ENCODE measurements at regions not wholly inside any gene's neighbourhood (a gene's known extent, or its start where the extent isn't known, plus 50 kb on each side); places are given as distances from the start of the nearest gene placed in this dataset.

DNA sequence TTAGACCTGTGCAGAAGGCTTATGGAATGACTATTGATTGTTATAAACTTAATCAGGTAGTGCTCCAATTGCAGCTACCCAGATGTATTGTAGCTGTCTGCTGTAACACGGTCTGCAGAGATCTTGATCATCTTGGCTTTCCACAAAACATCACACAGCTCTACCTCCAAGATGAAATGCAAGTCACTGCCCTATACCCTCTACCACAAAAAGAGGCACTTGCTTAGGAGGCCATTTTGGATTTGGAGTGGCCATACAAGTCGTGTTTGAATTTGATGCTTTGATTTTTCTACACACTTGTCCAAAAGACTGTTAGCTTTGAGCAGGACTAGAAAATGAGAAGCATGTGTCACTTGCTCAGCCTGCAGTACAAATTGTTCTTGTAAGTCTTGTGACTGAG is 377.2 kb downstream of the TNS3 start:
- TF ChIP-seq, protein P1, sequence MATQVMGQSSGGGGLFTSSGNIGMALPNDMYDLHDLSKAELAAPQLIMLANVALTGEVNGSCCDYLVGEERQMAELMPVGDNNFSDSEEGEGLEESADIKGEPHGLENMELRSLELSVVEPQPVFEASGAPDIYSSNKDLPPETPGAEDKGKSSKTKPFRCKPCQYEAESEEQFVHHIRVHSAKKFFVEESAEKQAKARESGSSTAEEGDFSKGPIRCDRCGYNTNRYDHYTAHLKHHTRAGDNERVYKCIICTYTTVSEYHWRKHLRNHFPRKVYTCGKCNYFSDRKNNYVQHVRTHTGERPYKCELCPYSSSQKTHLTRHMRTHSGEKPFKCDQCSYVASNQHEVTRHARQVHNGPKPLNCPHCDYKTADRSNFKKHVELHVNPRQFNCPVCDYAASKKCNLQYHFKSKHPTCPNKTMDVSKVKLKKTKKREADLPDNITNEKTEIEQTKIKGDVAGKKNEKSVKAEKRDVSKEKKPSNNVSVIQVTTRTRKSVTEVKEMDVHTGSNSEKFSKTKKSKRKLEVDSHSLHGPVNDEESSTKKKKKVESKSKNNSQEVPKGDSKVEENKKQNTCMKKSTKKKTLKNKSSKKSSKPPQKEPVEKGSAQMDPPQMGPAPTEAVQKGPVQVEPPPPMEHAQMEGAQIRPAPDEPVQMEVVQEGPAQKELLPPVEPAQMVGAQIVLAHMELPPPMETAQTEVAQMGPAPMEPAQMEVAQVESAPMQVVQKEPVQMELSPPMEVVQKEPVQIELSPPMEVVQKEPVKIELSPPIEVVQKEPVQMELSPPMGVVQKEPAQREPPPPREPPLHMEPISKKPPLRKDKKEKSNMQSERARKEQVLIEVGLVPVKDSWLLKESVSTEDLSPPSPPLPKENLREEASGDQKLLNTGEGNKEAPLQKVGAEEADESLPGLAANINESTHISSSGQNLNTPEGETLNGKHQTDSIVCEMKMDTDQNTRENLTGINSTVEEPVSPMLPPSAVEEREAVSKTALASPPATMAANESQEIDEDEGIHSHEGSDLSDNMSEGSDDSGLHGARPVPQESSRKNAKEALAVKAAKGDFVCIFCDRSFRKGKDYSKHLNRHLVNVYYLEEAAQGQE (IDR thresholded peaks at IDR 0.05; ENCODE audit: insufficient read depth in 1 of 2, low read depth in 2 of 2, low read length in 2 of 2): no peak
- no peak for TF ChIP-seq TAF1 (IDR thresholded peaks at IDR 0.05; ENCODE audit: borderline replicate concordance, insufficient read depth, low read length)
- no peak for TF ChIP-seq POLR2AphosphoS5 (IDR thresholded peaks at IDR 0.05; ENCODE audit: low read depth, low read length)
- no peak for TF ChIP-seq FOXP2 (optimal IDR thresholded peaks at IDR 0.05; ENCODE audit: borderline replicate concordance, extremely low read depth, extremely low read length, insufficient read depth)
- TF ChIP-seq SIN3A (IDR thresholded peaks at IDR 0.05; ENCODE audit: borderline replicate concordance, insufficient read depth, low read length): no peak

DNA sequence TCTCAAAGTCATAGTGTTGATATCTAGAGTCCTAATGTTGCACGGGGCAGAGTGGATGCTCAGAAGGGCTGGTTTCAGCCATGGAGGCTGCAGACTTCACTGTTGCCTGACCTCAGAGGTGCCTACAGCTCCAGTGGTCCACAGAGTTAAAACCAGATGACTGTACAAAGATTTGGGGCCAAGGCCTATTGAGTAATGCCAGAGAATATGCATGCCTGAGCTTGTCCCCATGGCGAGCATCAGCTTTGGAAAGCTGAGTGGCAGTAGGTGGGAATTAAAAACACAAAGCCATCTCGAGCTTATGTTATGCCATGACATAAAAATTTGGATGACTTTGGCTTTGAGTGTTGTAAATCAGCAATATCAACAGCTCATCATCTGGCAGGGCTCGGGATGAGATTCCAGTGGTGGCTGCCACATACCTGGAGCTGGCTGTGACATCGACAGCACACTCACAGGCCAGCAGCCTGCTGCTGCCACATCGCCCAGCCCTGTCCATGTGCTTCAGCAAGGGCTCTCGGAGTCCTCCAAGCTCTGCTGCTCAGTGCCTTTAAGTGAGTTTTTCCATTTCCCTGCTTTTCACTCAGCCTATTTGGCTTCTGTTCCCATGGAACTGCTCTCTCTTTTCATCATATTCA is 379.6 kb downstream of the TNS3 start:
- no peak for TF ChIP-seq SIN3A (IDR thresholded peaks at IDR 0.05; ENCODE audit: borderline replicate concordance, insufficient read depth, low read length)
- TF ChIP-seq TAF1 (IDR thresholded peaks at IDR 0.05; ENCODE audit: borderline replicate concordance, insufficient read depth, low read length): no peak
- TF ChIP-seq, protein P1 (IDR thresholded peaks at IDR 0.05; ENCODE audit: insufficient read depth in 1 of 2, low read depth in 2 of 2, low read length in 2 of 2): no peak
- no peak for TF ChIP-seq FOXP2 (optimal IDR thresholded peaks at IDR 0.05; ENCODE audit: borderline replicate concordance, extremely low read depth, extremely low read length, insufficient read depth)
- TF ChIP-seq POLR2AphosphoS5 (IDR thresholded peaks at IDR 0.05; ENCODE audit: low read depth, low read length): no peak

DNA sequence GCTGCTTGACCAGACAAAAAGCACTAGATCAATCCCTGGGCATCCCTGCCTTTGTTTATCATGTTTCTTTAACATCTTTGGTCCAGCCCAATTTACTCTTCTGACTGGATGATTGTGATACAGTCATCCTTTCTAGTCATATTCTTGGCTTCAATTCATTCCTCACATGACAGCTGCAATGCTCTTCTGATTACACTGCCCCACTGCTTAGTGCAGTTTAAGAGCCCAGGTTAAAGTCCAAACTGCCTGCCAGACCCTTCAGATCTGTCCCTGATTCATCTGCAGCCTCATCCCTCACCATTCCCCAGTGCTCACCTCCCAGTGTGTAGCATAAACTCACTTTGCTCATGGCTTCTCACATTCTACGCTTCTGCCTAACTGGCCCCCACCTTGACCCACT is 383.8 kb downstream of the TNS3 start:
- no peak for TF ChIP-seq FOXP2 (optimal IDR thresholded peaks at IDR 0.05; ENCODE audit: borderline replicate concordance, extremely low read depth, extremely low read length, insufficient read depth)
- TF ChIP-seq SIN3A (IDR thresholded peaks at IDR 0.05; ENCODE audit: borderline replicate concordance, insufficient read depth, low read length): no peak
- TF ChIP-seq POLR2AphosphoS5 (IDR thresholded peaks at IDR 0.05; ENCODE audit: low read depth, low read length): no peak
- TF ChIP-seq, protein P1 (IDR thresholded peaks at IDR 0.05; ENCODE audit: insufficient read depth in 1 of 2, low read depth in 2 of 2, low read length in 2 of 2): no peak
- no peak for TF ChIP-seq TAF1 (IDR thresholded peaks at IDR 0.05; ENCODE audit: borderline replicate concordance, insufficient read depth, low read length)

DNA sequence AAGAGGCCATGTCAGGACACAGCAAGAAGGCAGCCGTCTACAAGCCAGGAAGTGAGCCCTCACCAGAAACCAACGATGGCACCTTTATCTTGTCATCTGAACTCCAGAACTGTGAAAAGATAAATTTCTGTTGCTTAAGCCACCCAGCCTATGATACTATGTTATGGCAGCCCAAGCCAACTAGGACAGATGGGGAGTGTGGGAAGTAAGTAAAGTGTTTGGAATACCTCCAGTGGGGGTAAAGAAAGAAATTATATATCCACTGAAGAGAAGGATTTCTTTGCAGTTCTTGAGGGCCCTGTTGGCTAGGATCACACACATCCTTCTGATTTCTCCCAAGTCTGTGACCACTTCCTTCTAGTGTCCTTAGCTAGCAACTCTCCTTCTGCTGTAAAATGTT is 384.4 kb downstream of the TNS3 start:
- TF ChIP-seq TAF1 (IDR thresholded peaks at IDR 0.05; ENCODE audit: borderline replicate concordance, insufficient read depth, low read length): no peak
- TF ChIP-seq POLR2AphosphoS5 (IDR thresholded peaks at IDR 0.05; ENCODE audit: low read depth, low read length): no peak
- TF ChIP-seq FOXP2 (optimal IDR thresholded peaks at IDR 0.05; ENCODE audit: borderline replicate concordance, extremely low read depth, extremely low read length, insufficient read depth): no peak
- TF ChIP-seq SIN3A (IDR thresholded peaks at IDR 0.05; ENCODE audit: borderline replicate concordance, insufficient read depth, low read length): no peak
- TF ChIP-seq, protein P1 (IDR thresholded peaks at IDR 0.05; ENCODE audit: insufficient read depth in 1 of 2, low read depth in 2 of 2, low read length in 2 of 2): no peak
